Adrenal gland (tissue), 9 donors: ENCODE measurements at regions not wholly inside any gene's neighbourhood (a gene's known extent, or its start where the extent isn't known, plus 50 kb on each side); places are given as distances from the start of the nearest gene placed in this dataset.

Source experiments
- DNase-seq, 7 donors: peaks; one replicate each; pipeline ENCODE4 v3.0.0-alpha.2; 2019 to 2020
- H3K27ac ChIP-seq, 5 donors: fragments of 200-600 bp; sonication (generic) in 4 of 5; 1 replicate in 3 of 5; 2 replicates in 2 of 5; pipeline versions ENCODE4 v1.5.1 to v1.8.0; 2016 to 2020; ENCODE audit warnings: mild to moderate bottlenecking in 1 of 5
- H3K27me3 ChIP-seq: fragments of 200-600 bp; 2 replicates; pipeline ENCODE4 v1.8.0; 2021
- H3K36me3 ChIP-seq, 2 donors: fragments of 200-600 bp; replicated peaks in 1 of 2; 1 replicate in 1 of 2; 2 replicates in 1 of 2; pipeline versions ENCODE4 v1.5.1 to v1.8.0; 2018 to 2022
- H3K4me1 ChIP-seq, 2 donors: fragments of 200-600 bp; replicated peaks in 1 of 2; 1 replicate in 1 of 2; 2 replicates in 1 of 2; pipeline versions ENCODE4 v1.5.1 to v1.8.0; 2018 to 2021
- H3K4me3 ChIP-seq, 4 donors: fragments of 200-600 bp; sonication (generic) in 3 of 4; one replicate each; pipeline ENCODE4 v1.5.1; 2016 to 2018
- H3K9me3 ChIP-seq, 3 donors: fragments of 200-600 bp; sonication (generic) in 1 of 3; replicated peaks in 1 of 3; 1 replicate in 2 of 3; 2 replicates in 1 of 3; pipeline versions ENCODE4 v1.5.1 to v1.8.0; 2016 to 2021
- POLR2A ChIP-seq, 2 donors: fragments of 450-650 bp; IDR thresholded peaks; one replicate each; pipeline ENCODE4 v1.6.1; 2017; ENCODE audit warnings: antibody characterized with exemption in 2 of 2, mild to moderate bottlenecking in 2 of 2, moderate library complexity in 1 of 2
- WGBS, 4 donors: extraction: QIAGEN DNeasy Blood & Tissue Kit in 2 of 4; methylation state at CpG; one replicate each; pipeline versions ENCODE4 v1.1.5 to v1.1.7; 2013 to 2017; 5-methylcytosine and 5-hydroxymethylcytosine counted together
- intact Hi-C, 2 donors: fragments of 100-400 bp; cut with DNase I; formaldehyde crosslinking; loops; one replicate each; pipeline versions ENCODE4 v1.14.1 to v1.15.0; 2022 to 2023
- TF ChIP-seq, protein P1 (sequence below), 6 experiments: fragments of 450-650 bp in 4 of 6; fragments of 200-600 bp in 2 of 6; sonication (generic) in 1 of 6; IDR thresholded peaks; 1 replicate in 5 of 6; 2 replicates in 1 of 6; pipeline versions ENCODE4 v1.5.1 to v1.8.0; 2016 to 2021; ENCODE audit warnings: antibody characterized with exemption in 6 of 6, mild to moderate bottlenecking in 2 of 6, moderate library complexity in 1 of 6
- donor health status: healthy with polysubstance abuse.
- donor health status: Bipolar disorder and iron deficiency.
- donor health status: DM: yes; HTN: yes; CAD: no.
- donor health status: DM: no; HTN: no; CAD: no.
- donor health status: DM: no; HTN: no; CAD: no.

- no peak overlapping the region for H3K4me3 ChIP-seq
- intact Hi-C loops, result no loop called here
- no peaks in the 10 kb centered on the region for H3K27me3 ChIP-seq
- WGBS, 4 donors, result 52 to 69% (median 55%) methylated on average over 5 of the region's 5 CpGs
- DNase-seq, result no peak
- H3K36me3 ChIP-seq, result no peaks in the 10 kb centered on the region
- H3K27ac ChIP-seq, result no peak overlapping the region
- TF ChIP-seq, protein P1, sequence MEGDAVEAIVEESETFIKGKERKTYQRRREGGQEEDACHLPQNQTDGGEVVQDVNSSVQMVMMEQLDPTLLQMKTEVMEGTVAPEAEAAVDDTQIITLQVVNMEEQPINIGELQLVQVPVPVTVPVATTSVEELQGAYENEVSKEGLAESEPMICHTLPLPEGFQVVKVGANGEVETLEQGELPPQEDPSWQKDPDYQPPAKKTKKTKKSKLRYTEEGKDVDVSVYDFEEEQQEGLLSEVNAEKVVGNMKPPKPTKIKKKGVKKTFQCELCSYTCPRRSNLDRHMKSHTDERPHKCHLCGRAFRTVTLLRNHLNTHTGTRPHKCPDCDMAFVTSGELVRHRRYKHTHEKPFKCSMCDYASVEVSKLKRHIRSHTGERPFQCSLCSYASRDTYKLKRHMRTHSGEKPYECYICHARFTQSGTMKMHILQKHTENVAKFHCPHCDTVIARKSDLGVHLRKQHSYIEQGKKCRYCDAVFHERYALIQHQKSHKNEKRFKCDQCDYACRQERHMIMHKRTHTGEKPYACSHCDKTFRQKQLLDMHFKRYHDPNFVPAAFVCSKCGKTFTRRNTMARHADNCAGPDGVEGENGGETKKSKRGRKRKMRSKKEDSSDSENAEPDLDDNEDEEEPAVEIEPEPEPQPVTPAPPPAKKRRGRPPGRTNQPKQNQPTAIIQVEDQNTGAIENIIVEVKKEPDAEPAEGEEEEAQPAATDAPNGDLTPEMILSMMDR (IDR thresholded peaks at IDR 0.05), result no peak
- no peak for TF ChIP-seq POLR2A (IDR thresholded peaks at IDR 0.05)
- no peaks in the 10 kb centered on the region for H3K9me3 ChIP-seq
- H3K4me1 ChIP-seq, result no peaks in the 10 kb centered on the region
Observed at GRCh38 chr14:97336816-97337215, 539.6 kb downstream of the VRK1 start.

DNA sequence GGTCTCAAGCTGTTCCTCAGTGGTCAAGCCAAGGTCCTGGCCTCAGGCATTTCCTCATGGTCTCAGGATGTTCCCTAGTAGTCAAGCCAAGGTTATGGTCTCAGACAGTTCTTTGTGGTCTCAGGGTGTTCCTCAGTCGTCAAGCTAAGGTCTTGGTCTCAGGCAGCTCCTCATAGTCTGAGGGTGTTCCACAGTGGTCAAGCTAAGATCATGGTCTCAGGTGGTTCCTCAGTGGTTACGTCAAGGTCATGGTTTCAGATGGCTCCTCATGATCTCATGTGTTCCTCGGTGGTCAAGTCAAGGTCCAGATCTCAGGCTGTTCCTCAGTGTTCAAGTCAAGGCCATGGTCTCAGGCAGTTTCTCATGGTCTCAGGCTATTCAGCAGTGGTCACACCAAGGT is 540.1 kb downstream of the VRK1 start:
- Histone ChIP-seq H3K27me3 (no peaks in the 10 kb centered on the region), H3K4me3 (no peak overlapping the region), H3K4me1 (no peaks in the 10 kb centered on the region), H3K9me3 (no peaks in the 10 kb centered on the region), H3K27ac (no peak overlapping the region), H3K36me3 (no peaks in the 10 kb centered on the region)
- TF ChIP-seq POLR2A (IDR thresholded peaks at IDR 0.05), result no peak
- TF ChIP-seq, protein P1 (IDR thresholded peaks at IDR 0.05), result no peak
- intact Hi-C loops, result no loop called here
- no peak for DNase-seq
- WGBS, 4 donors, result 44 to 83% (median 68%) methylated on average over 1 to 3 of the region's 3 CpGs

DNA sequence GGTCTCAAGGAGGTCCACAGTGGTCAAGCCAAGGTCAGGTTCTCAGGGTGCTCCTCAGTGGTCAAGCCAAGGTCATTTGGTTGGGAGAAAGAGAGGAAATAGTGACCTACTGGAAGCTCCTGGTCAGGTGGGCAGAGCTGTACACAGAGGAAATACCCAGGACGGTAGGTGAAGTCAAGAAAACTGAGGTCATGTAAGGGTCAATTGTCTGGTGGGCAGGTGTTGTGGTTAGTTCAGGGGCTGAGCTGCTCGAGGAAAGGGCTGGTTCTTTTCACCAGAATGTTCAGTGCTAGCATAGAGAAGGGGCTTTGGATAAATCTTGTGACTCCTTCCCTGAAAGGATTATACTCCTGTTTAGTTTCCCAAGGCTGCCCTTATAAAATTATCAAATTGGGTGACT is 540.5 kb downstream of the VRK1 start:
- no peaks in the 10 kb centered on the region for H3K36me3 ChIP-seq
- intact Hi-C loops, result no loop called here
- H3K9me3 ChIP-seq, result no peaks in the 10 kb centered on the region
- TF ChIP-seq POLR2A (IDR thresholded peaks at IDR 0.05), result no peak
- TF ChIP-seq, protein P1 (IDR thresholded peaks at IDR 0.05), result no peak
- H3K4me1 ChIP-seq, result no peaks in the 10 kb centered on the region
- WGBS, 4 donors, result 59 to 68% (median 63%) methylated on average over 2 of the region's 2 CpGs
- no peak for DNase-seq
- no peak overlapping the region for H3K4me3 ChIP-seq
- H3K27ac ChIP-seq, result no peak overlapping the region
- no peaks in the 10 kb centered on the region for H3K27me3 ChIP-seq

GRCh38 chr14:97344666-97345065 is 547.5 kb downstream of the VRK1 start:
- WGBS, 4 donors, result 77 to 86% (median 81%) methylated on average over 4 of the region's 4 CpGs

More at GRCh38 chr14:97344666-97345065, 547.5 kb downstream of the VRK1 start:
- no peak overlapping the region for H3K4me3 ChIP-seq
- TF ChIP-seq, protein P1 (IDR thresholded peaks at IDR 0.05), result no peak
- TF ChIP-seq POLR2A (IDR thresholded peaks at IDR 0.05), result no peak
- no peak for DNase-seq
- H3K27me3 ChIP-seq, result no peaks in the 10 kb centered on the region
- H3K27ac ChIP-seq, result no peak overlapping the region
- no peaks in the 10 kb centered on the region for H3K36me3 ChIP-seq
- intact Hi-C loops, result no loop called here
- H3K4me1 ChIP-seq, result no peaks in the 10 kb centered on the region
- H3K9me3 ChIP-seq, result no peaks in the 10 kb centered on the region
